HG03378 (cell line): ENCODE measurements at regions not wholly inside any gene's neighbourhood (a gene's known extent, or its start where the extent isn't known, plus 50 kb on each side); places are given as distances from the start of the nearest gene placed in this dataset.

ENCODE experiments used
- ATAC-seq: cut with Tn5 transposase; IDR thresholded peaks from one replicate; pipeline ENCODE4 v1.9.1; 2021; ENCODE audit warnings: mild to moderate bottlenecking, moderate library complexity; ENCODE audit not compliant: unreplicated experiment

- no peak for ATAC-seq
These were observed 136.5 kb upstream of the TMCC3 start for GRCh38 chr12:94786906-94787305.

- ATAC-seq, result peak; percentile 45
These were observed 133.5 kb upstream of the TMCC3 start for GRCh38 chr12:94783862-94784261.

DNA sequence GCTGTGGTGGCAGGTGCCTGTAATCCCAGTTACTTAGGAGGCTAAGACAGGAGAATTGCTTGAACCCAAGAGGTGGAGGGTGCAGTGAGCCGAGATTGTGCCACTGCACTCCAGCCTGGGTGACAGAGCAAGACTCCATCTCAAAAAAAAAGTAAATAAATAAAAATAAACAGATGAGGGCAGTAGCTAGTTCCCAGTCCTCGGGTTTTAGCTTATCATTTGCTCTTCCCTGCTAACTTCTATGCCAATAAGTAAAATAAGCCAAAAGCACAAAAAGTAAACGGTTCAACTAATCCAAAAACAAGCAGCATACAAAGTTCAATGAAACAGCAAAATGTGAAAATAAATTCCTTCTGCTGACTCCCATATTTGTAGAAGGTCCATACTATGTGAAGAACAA lies 133.0 kb upstream of the TMCC3 start:
- ATAC-seq, result no peak

DNA sequence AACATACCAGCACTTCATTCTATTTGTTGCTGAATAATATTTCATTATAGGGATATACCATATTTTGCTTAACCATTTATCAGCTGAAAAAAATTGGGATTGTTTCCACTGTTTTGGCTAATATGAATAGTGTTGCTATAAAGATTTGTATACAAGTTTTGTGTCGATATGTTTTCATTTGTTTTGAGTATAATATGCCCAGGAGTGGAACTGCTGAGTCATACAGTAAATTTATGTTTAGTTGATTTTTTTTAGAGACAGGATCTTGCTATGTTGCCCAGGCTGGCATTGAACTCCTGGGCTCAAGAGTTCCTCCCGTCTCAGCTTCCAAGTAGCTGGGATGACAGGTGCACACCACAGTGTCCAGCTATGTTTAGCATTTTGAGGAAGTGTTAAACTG lies 131.5 kb upstream of the TMCC3 start:
- no peak for ATAC-seq

GRCh38 chr12:94779485-94779884 lies 129.1 kb upstream of the TMCC3 start:
- ATAC-seq, result no peak

GRCh38 chr12:94777936-94778335 lies 127.6 kb upstream of the TMCC3 start:
- ATAC-seq, result no peak

DNA sequence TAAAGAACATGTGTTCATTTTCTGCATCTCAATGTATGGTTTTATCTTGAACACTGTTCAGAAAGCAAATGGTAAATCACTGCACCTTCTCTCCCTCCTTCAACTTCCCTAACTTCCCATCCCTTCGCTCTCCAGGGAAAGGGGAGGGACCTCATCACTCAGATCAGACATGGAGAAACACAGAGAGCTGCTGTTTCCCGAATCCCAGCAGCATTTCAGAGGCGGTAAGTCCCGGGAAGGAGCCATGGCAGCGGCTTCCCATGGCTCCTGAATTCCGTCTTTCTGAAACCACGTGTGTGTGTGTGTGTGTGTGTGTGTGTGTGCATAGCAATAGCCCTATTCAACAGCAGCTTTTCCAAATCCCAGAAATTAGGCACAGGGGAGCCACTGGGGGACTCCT lies 125.4 kb upstream of the TMCC3 start:
- ATAC-seq, result no peak

- no peak for ATAC-seq
These were observed 121.4 kb upstream of the TMCC3 start for GRCh38 chr12:94771741-94772140.

DNA sequence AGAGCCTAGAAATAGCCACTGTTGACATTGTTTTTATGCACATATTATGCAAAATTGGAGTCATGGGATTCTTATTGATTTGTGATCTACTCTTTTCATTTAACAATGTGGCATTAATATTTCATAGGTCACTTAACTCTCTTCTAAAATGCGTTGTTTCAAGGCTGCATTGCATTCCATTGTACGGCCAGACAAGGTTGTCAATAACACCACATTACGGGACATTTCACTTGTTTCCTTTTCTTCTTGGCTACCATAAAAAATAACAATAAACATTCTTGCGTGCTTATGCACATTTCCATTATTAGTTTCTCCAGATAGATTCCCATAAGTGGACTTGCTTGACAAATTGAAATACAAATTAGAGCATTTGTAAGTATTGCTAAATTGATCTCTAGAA lies 120.8 kb upstream of the TMCC3 start:
- ATAC-seq, result no peak

- ATAC-seq, result no peak
These were observed 120.4 kb upstream of the TMCC3 start for GRCh38 chr12:94770791-94771190.

DNA sequence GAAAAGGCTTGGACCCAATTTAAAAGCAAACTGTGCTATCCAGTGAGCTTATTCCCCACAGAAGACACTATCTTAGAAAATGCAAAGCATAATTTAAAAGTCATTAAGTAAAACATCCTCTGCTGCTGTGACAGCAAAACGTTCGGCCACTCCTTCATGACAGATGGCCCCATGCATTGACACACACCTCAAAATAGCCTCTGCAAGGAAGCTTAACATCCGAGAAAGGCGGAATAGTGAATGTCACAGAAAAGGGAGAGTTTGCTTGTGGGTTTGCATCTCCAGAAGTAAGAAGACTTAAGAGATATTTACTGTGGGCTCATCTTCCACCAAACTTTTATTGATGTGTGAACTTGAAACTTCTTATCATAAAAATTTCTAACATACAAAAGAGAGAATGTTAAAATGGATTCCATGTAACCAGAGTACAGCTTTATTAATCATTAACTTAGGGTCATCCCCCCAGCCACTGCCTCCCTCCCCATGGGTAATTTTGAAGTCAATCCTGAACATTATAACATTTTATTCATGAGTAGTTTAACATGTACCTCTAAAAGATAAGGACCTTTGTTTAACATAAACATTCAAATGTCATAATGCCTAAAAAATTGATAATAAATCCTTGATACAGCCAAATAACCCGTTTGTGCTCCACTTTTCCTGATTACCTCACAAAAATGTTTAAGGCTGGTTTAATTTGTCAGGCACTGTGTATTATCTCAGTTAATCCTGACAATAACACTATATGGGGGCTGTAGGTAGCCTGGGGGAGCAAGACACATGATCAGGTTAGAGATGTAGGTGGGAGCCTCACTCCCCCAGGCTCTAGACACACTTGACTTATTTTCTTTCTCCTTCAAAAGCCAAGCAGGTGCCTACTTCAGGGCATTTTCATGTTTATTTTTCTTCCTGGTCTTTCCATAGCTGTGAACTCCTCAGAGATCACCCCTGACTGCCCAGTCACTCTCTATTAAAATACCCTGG lies 119.7 kb upstream of the TMCC3 start:
- no peak for ATAC-seq

DNA sequence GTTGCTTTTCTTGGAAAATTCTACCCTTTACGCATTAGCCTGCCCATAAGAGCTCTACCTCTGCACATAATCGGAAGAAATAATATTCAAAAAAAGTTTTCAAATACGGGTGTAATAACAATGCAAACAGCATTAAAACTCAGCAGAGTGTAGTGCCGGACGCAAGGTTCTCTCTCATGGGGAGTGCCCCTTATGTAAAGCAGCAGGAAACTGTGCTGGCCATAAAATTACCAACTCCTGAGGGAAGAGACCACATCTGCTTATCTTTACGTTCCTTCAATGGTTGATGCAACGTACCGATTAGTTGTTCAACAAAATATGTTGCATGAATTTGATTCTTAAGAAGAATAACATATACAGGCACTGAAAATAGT lies 118.7 kb upstream of the TMCC3 start:
- peak; percentile 61 for ATAC-seq

- peak; percentile 17 for ATAC-seq
These were observed 118.2 kb upstream of the TMCC3 start for GRCh38 chr12:94768398-94769046.

DNA sequence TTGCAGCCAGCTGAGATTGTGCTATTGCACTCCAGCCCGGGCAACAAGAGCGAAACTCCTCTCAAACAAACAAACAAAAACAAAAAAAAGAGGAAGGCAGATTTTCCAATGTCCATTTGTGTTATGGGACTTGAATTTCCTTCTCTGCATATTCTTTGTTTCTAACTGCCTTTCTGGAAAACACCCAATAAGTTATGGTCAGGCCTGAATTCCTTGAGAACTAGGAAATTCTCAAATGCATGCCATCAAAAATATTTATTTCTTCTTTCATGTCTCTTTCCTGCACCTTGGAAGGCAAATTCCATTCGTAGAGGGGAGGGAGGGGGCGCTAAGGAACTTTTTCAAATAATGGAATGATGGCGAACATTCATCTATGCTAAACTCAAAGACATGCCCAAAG lies 117.6 kb upstream of the TMCC3 start:
- no peak for ATAC-seq

- no peak for ATAC-seq
These were observed 116.0 kb upstream of the TMCC3 start for GRCh38 chr12:94766397-94766796.

- ATAC-seq, result no peak
These were observed 113.1 kb upstream of the TMCC3 start for GRCh38 chr12:94763462-94763861.

DNA sequence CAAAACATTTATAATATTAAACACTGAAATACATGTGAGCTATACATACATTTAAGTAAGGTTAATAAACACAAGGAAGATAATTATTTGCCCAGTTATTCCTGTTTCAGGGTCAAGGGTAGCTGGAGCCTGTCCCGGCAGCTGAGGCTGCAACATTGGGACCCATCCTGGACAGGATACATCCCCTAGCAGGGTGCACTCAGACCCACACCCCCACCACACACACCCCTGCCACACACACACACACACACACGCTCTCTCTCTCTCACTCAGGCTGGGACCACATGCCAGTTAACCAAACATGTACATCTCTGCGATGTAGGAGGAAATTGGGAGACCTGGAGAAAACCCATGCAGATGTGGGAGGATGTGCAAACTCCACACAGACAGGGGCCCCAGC lies 112.6 kb upstream of the TMCC3 start:
- peak; percentile 8 for ATAC-seq

- ATAC-seq, result peak; percentile 82
These were observed 112.0 kb upstream of the TMCC3 start for GRCh38 chr12:94762259-94762942.

GRCh38 chr12:94761559-94761958 lies 111.2 kb upstream of the TMCC3 start:
- no peak for ATAC-seq

DNA sequence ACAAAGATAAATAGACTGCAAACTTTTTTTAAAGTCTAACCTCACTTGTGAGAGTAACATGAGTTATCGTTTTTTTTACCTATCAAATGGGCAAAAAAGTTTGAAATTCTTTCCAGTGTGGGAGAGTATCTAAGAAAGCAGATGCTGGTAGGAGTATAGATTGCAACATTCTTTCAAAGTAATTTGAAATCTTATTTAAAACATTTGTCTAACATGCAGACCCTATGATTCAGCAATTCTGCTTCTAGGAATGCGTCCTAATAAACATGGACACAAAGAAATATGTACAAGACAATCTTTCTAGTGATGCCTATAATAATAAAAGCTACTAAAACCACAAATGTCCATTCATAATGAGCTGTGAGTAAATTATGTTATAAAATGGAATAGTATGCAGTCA lies 110.4 kb upstream of the TMCC3 start:
- ATAC-seq, result no peak

DNA sequence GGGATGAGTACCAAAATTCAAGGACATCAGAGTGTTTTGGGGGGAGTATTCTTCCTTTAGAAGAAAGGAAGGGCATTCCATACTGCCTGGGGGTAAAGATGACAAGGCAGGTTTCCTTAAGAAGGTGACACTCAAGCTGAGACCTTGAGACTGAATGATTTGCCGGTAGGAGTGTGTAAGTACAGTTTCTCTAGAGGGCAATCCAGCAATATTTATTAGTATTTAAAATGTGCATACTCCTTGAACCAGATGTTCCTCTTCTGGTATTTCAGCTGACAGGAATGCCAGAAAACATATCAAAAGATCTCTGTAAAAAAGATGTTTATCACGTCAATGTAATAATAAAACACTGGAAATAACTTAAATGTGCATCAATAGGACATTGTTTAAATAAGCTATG lies 106.4 kb upstream of the TMCC3 start:
- ATAC-seq, result no peak

DNA sequence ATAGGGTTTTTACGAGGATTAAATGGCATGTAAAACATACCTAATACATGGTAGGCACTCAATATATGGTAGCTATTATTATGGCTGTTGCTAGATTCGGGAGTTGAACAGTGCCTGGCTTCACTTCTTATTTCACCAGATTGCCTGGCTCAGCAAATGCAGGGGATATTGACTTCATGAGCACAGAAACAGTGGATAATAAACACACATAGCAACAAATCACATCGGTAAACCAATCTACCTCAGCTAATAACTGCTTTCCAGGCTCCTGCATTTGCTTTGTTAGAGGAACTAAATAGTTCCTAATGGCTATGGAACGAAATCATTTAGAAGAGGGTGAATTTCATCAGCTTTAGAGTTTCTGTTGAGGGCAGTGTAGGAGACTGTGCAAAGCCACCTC lies 105.2 kb upstream of the TMCC3 start:
- no peak for ATAC-seq
